ENCODE measurements at regions not wholly inside any gene's neighbourhood (a gene's known extent, or its start where the extent isn't known, plus 50 kb on each side); places are given as distances from the start of the nearest gene placed in this dataset.
A peak's percentile ranks its signal among the peaks of the same experiment; 100 is the strongest.

DNA sequence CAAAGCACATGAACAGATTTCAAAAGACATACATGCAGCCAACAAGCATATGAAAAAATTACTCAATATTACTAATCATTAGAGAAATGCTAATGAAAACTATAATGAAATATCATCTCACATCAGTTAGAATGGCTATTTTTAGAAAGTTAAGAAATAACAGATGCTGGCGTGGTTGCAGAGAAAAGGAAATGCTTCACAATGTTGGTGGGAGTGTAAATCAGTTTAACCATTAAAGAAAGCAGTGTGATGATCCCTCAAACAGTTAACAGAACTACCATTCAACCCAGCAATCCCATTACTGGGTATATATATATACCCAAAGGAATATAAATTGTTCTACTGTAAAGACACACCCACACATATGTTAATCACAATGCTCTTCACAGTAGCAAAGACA, 117.7 kb upstream of the SETBP1 start:
- no peak for DNase-seq (ENCODE audit: low spot score)
- TF ChIP-seq, protein P1, sequence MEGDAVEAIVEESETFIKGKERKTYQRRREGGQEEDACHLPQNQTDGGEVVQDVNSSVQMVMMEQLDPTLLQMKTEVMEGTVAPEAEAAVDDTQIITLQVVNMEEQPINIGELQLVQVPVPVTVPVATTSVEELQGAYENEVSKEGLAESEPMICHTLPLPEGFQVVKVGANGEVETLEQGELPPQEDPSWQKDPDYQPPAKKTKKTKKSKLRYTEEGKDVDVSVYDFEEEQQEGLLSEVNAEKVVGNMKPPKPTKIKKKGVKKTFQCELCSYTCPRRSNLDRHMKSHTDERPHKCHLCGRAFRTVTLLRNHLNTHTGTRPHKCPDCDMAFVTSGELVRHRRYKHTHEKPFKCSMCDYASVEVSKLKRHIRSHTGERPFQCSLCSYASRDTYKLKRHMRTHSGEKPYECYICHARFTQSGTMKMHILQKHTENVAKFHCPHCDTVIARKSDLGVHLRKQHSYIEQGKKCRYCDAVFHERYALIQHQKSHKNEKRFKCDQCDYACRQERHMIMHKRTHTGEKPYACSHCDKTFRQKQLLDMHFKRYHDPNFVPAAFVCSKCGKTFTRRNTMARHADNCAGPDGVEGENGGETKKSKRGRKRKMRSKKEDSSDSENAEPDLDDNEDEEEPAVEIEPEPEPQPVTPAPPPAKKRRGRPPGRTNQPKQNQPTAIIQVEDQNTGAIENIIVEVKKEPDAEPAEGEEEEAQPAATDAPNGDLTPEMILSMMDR (IDR thresholded peaks at IDR 0.05; ENCODE audit: borderline replicate concordance, control extremely low read depth, extremely low read depth, insufficient read depth, missing control alignments), result no peak
- in situ Hi-C loops (cut with MboI; ENCODE audit: low sequenced_read_pairs, unreplicated experiment), result no loop called here

DNA sequence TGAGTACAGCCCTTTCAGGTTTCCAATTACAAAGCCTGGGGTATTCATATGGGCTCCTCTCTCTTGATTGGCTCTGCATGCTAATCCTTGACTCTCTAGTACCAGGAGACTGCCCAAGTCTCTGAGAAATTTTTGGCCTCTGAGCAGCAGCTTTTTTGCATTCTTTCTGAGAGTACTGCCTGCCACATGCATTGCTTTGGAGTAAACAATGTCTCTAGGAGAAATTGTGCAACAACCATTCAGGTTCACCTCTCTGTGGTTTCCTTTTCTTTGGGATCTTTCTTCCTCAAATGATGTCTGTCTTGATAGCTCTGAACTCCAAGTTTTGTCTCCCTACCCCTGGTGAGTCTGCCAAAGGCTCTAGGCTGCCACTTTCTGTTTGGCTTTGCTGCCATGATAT, 115.8 kb upstream of the SETBP1 start:
- TF ChIP-seq, protein P1 (IDR thresholded peaks at IDR 0.05; ENCODE audit: borderline replicate concordance, control extremely low read depth, extremely low read depth, insufficient read depth, missing control alignments), result no peak
- no peak for DNase-seq (ENCODE audit: low spot score)
- in situ Hi-C loops (cut with MboI; ENCODE audit: low sequenced_read_pairs, unreplicated experiment), result no loop called here

DNA sequence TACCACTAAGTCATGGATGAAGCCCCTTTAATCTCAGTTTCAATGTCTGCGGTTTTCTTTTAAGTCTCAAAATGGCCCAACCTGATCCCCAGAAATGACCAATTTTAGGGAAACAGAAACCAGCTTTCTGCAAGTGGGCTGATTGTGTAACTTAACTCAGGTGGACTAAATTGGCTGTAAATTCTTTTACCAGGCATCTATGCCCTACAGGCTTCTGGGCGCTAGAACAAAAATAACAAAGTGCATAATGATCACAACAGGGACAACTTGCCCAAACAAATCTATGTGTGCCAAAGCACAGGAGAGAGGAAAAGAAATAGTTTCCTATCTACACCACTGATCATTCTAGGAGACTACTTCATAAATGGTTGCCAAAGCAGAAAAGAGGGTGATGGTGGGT, 112.3 kb upstream of the SETBP1 start:
- DNase-seq (ENCODE audit: low spot score), result no peak
- TF ChIP-seq, protein P1 (IDR thresholded peaks at IDR 0.05; ENCODE audit: borderline replicate concordance, control extremely low read depth, extremely low read depth, insufficient read depth, missing control alignments), result no peak
- in situ Hi-C loops (cut with MboI; ENCODE audit: low sequenced_read_pairs, unreplicated experiment), result no loop called here

DNA sequence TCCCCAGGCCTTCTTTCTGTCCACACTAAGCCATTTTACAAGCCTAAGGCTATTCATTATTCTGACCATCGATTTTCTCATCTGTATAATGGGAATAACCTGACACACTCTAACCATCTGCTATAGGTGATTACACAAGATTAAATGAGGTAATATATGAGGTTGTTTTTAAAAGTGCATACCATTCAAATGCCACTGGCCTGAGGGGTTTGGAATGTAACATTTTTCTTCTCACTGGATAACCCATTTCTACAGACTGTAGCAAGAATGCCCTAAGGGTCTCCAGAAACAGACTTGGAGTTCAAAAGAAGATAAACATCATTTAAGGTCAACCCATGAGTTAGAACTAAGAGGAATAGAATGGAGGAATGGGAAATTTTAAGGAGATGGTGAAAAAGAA, 111.7 kb upstream of the SETBP1 start:
- in situ Hi-C loops (cut with MboI; ENCODE audit: low sequenced_read_pairs, unreplicated experiment), result no loop called here
- DNase-seq (ENCODE audit: low spot score), result no peak
- TF ChIP-seq, protein P1 (IDR thresholded peaks at IDR 0.05; ENCODE audit: borderline replicate concordance, control extremely low read depth, extremely low read depth, insufficient read depth, missing control alignments), result no peak

DNA sequence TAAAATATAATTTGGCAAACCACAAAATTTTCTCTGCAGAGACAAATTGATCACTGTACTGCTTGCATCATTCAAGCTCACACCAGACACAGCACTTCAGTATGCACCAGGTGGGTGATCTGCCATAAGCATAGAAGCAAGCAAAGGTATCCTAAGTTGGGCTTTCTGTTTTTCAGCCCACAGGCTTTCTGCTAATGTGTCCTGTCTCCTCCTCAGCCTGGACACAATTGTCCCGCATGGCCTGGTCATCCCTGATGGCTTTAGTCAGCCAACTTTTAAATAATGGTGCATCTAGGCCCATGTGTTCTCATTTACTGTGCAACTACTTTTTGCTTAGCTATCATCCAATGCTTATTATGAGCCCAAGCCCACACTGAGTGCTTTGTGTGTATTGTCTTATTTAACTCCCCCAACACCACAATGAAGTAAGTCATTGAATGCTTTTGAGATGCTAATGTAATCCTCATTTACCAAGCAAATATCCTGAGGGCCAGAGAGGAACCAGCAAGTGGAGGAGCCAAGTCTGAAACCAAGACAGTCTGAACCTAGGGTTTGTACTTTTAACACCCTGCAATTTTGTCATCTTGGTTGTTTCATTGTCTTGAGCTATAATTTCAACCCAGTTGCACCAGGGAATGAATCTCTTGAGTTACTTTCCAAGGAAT, 111.2 kb upstream of the SETBP1 start:
- no peak for DNase-seq (ENCODE audit: low spot score)
- in situ Hi-C loops (cut with MboI; ENCODE audit: low sequenced_read_pairs, unreplicated experiment), result no loop called here
- TF ChIP-seq, protein P1 (IDR thresholded peaks at IDR 0.05; ENCODE audit: borderline replicate concordance, control extremely low read depth, extremely low read depth, insufficient read depth, missing control alignments), result no peak

DNA sequence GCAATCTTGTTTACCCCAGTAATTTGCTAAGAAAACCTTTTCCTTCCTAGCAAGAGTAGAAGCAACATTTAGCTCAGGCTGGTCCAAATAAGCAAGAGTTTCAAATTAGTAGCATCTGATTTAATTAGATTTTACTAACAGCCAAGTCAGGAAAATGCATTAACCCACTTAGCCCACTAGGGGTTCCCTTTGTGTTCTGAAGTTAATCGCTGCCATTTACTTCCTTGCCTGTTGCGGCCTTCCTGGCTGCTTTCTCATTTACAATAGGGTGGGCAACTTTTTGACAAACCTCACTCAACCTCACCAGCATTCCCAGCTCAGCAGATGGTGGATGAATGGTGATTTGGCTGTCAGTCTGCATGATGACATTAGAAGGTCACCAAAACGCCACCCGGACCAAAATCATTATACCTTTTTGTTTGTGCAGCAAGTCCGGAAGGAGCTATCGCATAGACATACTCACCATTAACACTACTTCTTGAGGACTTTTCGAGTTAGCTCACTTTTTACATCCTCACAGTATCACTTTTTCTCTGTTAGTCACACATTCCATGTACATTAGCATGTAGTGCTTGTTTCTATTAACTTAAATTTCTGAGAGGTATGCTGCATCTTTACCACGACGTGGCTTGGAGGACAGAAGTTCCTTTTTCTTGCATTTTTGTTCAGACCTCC, 101.5 kb upstream of the SETBP1 start:
- TF ChIP-seq, protein P1 (IDR thresholded peaks at IDR 0.05; ENCODE audit: borderline replicate concordance, control extremely low read depth, extremely low read depth, insufficient read depth, missing control alignments), result peak; percentile 42
- DNase-seq (ENCODE audit: low spot score), result peak; percentile 44
- in situ Hi-C loops (cut with MboI; ENCODE audit: low sequenced_read_pairs, unreplicated experiment), result no loop called here
